Neural crest cell (in vitro differentiated cells): ENCODE measurements at regions not wholly inside any gene's neighbourhood (a gene's known extent, or its start where the extent isn't known, plus 50 kb on each side); places are given as distances from the start of the nearest gene placed in this dataset.

Experiments
- DNase-seq: peaks from one replicate; pipeline ENCODE4 v3.0.0; 2021; ENCODE audit warnings: low read depth, mixed read lengths, low spot score
- H3K27ac Mint-ChIP-seq: one replicate; pipeline ENCODE4 v1.8.0; 2021; ENCODE audit warnings: mild to moderate bottlenecking, mixed read lengths; ENCODE audit not compliant: unreplicated experiment
- H3K27me3 Mint-ChIP-seq: 2 replicates; pipeline ENCODE4 v1.8.0; 2021; ENCODE audit warnings: low read depth, mild to moderate bottlenecking, mixed read lengths
- H3K36me3 Mint-ChIP-seq: 2 replicates; pipeline ENCODE4 v1.8.0; 2021; ENCODE audit warnings: low read depth, mild to moderate bottlenecking, mixed read lengths
- H3K4me1 Mint-ChIP-seq: 2 replicates; pipeline ENCODE4 v1.8.0; 2021; ENCODE audit warnings: mixed read lengths
- H3K4me3 Mint-ChIP-seq: one replicate; pipeline ENCODE4 v1.8.0; 2021; ENCODE audit warnings: mild to moderate bottlenecking, mixed read lengths
- H3K9me3 Mint-ChIP-seq: 2 replicates; pipeline ENCODE4 v1.8.0; 2021; ENCODE audit warnings: mixed read lengths
- TF ChIP-seq, protein P1 (sequence below): fragments of 200-600 bp; sonication (generic); conservative IDR thresholded peaks from 2 replicates; pipeline ENCODE4 v1.5.0; 2021; ENCODE audit warnings: antibody characterized with exemption, mild to moderate bottlenecking

GRCh38 chr12:105948331-105948730 is 190.4 kb downstream of the NUAK1 start:
- peaks cover 6% of the 10 kb centered on the region for H3K9me3 Mint-ChIP-seq
- peaks cover 25% of the 10 kb centered on the region for H3K4me1 Mint-ChIP-seq
- H3K27ac Mint-ChIP-seq, result no peak overlapping the region
- DNase-seq, result no peak
- peaks cover 2% of the 10 kb centered on the region for H3K36me3 Mint-ChIP-seq
- no peak overlapping the region for H3K4me3 Mint-ChIP-seq
- TF ChIP-seq, protein P1, sequence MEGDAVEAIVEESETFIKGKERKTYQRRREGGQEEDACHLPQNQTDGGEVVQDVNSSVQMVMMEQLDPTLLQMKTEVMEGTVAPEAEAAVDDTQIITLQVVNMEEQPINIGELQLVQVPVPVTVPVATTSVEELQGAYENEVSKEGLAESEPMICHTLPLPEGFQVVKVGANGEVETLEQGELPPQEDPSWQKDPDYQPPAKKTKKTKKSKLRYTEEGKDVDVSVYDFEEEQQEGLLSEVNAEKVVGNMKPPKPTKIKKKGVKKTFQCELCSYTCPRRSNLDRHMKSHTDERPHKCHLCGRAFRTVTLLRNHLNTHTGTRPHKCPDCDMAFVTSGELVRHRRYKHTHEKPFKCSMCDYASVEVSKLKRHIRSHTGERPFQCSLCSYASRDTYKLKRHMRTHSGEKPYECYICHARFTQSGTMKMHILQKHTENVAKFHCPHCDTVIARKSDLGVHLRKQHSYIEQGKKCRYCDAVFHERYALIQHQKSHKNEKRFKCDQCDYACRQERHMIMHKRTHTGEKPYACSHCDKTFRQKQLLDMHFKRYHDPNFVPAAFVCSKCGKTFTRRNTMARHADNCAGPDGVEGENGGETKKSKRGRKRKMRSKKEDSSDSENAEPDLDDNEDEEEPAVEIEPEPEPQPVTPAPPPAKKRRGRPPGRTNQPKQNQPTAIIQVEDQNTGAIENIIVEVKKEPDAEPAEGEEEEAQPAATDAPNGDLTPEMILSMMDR, result no peak
- no peaks in the 10 kb centered on the region for H3K27me3 Mint-ChIP-seq

- no peak for DNase-seq
- no peak overlapping the region for H3K4me3 Mint-ChIP-seq
- no peaks in the 10 kb centered on the region for H3K27me3 Mint-ChIP-seq
- peaks cover 2% of the 10 kb centered on the region for H3K36me3 Mint-ChIP-seq
- TF ChIP-seq, protein P1, result no peak
- peaks cover 25% of the 10 kb centered on the region for H3K4me1 Mint-ChIP-seq
- no peak overlapping the region for H3K27ac Mint-ChIP-seq
- H3K9me3 Mint-ChIP-seq, result peaks cover 6% of the 10 kb centered on the region
These were observed 189.4 kb downstream of the NUAK1 start for GRCh38 chr12:105949391-105949790.

DNA sequence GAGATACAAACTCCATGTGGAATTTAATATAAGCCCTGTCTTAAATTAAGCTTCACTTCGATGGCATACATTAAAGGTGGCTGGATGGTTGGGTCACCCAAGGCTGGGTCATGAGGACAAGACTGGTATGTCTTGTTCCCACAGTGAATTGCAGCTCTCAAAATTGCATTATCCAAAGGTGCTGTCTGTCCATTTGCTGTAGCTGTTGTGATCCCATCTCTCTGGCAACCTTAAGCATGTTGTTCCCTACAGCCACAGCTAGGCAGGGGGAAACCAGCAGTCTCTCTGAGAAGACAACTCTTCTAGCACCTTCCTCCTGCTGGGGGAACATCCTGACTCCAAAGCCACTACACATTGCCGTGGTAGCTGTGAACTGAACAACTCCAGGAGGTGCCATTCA is 187.0 kb downstream of the NUAK1 start:
- H3K27ac Mint-ChIP-seq, result no peak overlapping the region
- DNase-seq, result no peak
- H3K27me3 Mint-ChIP-seq, result no peaks in the 10 kb centered on the region
- H3K4me1 Mint-ChIP-seq, result peaks cover 18% of the 10 kb centered on the region
- H3K4me3 Mint-ChIP-seq, result no peak overlapping the region
- TF ChIP-seq, protein P1, result no peak
- H3K36me3 Mint-ChIP-seq, result peaks cover 2% of the 10 kb centered on the region
- peaks cover 3% of the 10 kb centered on the region for H3K9me3 Mint-ChIP-seq

- DNase-seq, result no peak
- Mint-ChIP-seq H3K36me3 (no peaks in the 10 kb centered on the region), H3K4me3 (no peak overlapping the region), H3K9me3 (no peaks in the 10 kb centered on the region), H3K4me1 (peaks cover 15% of the 10 kb centered on the region), H3K27ac (no peak overlapping the region), H3K27me3 (no peaks in the 10 kb centered on the region)
- TF ChIP-seq, protein P1, result no peak
These were observed 183.5 kb downstream of the NUAK1 start for GRCh38 chr12:105954951-105955931.

DNA sequence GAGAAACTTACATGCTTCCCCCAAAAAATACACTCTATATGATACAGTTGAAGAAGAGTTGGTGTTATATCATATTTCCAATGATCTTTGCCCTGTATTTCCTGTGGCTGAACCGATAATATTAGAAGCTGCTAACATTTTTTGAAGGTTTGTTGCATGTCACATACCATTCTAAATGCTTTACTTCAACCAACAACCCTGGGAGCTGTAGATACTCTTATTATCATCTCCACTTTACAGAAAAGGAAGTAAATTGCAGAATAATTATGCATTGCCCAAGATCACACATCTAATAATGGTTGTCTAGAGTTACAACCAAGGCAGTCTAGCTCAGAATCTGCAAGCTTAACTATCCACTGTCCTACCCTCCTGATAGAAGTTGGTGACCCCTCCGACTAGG is 182.8 kb downstream of the NUAK1 start:
- peaks cover 20% of the 10 kb centered on the region for H3K4me1 Mint-ChIP-seq
- no peaks in the 10 kb centered on the region for H3K9me3 Mint-ChIP-seq
- no peak overlapping the region for H3K27ac Mint-ChIP-seq
- H3K27me3 Mint-ChIP-seq, result no peaks in the 10 kb centered on the region
- no peak overlapping the region for H3K4me3 Mint-ChIP-seq
- H3K36me3 Mint-ChIP-seq, result no peaks in the 10 kb centered on the region
- no peak for DNase-seq
- TF ChIP-seq, protein P1, result no peak
